GM21723 (cell line): ENCODE measurements at regions not wholly inside any gene's neighbourhood (a gene's known extent, or its start where the extent isn't known, plus 50 kb on each side); places are given as distances from the start of the nearest gene placed in this dataset.

Source experiments
- ATAC-seq: cut with Tn5 transposase; IDR thresholded peaks from one replicate; pipeline ENCODE4 v1.9.1; 2021; ENCODE audit warnings: mild to moderate bottlenecking, moderate library complexity; ENCODE audit not compliant: unreplicated experiment

DNA sequence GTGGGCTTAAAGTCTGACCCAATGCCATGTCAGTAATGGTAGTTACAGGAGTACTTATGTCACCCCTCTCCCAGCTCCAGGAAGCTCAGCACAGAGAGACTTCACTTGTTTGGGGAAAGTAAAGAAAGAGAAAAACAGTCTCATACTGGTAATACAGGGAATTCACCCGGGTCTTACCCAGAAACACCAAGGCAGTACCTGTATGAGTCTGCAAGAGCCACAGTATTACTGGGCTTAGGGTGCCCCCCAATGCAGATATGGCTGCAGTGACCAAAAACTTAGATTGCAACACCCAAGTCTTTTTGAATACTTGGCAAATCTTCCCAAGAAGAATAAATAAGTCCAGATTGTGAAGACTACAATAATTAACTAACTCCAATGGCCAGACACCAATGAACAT, 622.1 kb downstream of the IGSF11 start:
- peak; percentile 78 for ATAC-seq

GRCh38 chr3:118425272-118425837, 609.3 kb downstream of the IGSF11 start:
- no peak for ATAC-seq

DNA sequence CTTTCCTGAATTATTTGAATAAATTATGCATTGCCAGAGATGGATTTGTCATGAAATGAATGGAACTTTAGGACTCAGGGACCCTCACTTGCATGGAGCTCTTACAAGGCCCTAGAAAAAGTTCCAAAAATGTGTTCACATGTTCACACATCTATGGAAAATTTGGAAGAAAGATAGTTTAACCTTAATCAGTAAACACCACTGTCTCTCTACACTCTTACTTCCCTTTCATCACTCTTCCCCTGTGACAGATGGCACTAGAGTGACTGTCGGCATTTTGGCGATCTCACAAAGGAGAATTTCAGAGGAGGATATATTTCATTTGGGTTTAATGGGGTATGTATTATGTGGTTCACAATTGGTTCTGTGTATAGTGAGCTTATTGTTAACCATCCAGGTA, 600.8 kb downstream of the IGSF11 start:
- ATAC-seq = no peak

DNA sequence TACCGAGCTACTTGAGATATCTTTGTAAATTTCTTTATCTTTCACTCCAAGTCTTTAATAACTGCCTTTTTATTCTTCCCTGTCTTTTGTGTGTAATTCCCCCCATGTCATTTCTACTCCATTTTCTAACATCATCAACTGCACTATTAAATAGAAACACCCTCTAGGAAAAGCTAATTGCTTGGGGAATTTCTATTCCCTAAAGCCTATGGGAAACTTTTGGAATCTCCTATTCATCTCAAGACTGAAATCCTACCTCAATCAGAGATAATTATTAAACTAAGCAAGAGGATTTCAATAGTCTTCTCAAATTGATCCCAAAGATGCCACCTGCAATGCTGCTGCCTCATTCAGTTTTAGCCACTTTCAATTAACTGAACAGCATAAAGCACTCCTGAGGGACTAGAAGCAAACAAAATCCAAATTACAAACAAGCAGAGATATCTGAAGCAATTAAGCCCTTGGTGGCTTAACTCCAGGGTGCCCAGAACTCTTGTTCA, 598.7 kb downstream of the IGSF11 start:
- ATAC-seq = no peak

DNA sequence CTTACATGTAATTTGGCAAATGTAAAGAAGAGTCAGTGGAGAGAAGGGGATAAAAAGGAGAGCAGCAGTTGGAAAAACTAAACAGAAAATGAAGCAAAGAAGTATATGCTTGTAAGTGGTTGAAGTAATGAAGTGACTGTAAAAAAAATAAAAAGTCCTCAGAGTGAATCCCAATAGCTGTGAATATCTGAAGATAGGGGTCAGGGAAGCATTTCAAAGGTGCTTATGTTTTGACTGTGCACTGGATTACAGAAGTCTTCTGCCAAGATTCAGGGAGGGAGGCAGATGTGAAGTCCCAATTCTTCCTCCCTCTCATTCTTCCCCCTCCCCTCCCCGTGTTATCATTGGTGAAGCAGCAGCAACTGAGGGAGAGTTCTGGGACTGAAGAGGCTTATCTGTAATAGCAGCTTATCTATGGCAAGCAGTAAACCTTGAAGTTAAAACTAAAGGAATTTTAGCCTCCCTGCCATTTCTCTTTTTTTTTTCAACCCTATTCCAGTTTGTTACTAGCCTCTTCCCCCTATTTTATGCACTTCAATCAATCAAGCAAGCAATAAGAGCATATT, 597.9 kb downstream of the IGSF11 start:
- no peak for ATAC-seq

- no peak for ATAC-seq
These were observed 589.6 kb downstream of the IGSF11 start for GRCh38 chr3:118445036-118445435.

GRCh38 chr3:118447339-118447738, 587.3 kb downstream of the IGSF11 start:
- no peak for ATAC-seq

GRCh38 chr3:118466795-118467330, 567.8 kb downstream of the IGSF11 start:
- no peak for ATAC-seq

GRCh38 chr3:118468801-118469200, 565.8 kb downstream of the IGSF11 start:
- ATAC-seq = no peak

GRCh38 chr3:118472586-118472985, 562.1 kb downstream of the IGSF11 start:
- no peak for ATAC-seq

GRCh38 chr3:118473343-118473742, 561.3 kb downstream of the IGSF11 start:
- no peak for ATAC-seq

DNA sequence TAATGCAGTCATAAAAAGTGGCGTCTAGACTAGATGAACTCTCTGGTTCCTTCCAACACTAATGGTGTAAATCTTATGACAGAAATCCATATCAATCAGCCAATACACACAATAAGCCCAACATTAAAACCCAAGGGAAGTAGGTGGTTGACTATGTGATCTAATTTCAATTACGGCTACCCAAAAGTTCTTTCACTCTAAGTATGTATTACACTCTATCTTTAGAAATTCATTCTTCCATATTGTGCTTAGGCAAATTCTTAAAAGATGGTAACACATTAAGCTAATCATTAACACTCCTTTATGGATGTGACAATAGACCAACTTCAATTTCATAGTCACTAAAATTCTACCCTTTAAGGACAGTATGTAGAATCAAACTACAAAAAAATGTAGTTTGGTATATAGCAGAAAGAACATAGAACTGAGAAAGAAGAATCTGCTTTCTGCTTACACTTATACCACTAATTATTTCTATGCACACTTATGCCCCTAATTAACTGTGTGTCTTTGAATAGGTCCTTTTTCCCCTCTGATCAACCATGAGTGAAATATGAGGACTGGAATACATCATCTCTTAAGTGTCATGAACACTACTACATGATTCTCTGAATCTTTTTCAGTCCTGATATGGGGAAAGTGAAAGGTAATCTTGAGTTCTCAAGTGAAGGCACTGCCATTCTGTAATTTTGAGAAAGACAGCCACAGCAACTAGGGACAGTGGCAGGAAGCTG, 557.6 kb downstream of the IGSF11 start:
- no peak for ATAC-seq

GRCh38 chr3:118477768-118478167, 556.9 kb downstream of the IGSF11 start:
- ATAC-seq = no peak

DNA sequence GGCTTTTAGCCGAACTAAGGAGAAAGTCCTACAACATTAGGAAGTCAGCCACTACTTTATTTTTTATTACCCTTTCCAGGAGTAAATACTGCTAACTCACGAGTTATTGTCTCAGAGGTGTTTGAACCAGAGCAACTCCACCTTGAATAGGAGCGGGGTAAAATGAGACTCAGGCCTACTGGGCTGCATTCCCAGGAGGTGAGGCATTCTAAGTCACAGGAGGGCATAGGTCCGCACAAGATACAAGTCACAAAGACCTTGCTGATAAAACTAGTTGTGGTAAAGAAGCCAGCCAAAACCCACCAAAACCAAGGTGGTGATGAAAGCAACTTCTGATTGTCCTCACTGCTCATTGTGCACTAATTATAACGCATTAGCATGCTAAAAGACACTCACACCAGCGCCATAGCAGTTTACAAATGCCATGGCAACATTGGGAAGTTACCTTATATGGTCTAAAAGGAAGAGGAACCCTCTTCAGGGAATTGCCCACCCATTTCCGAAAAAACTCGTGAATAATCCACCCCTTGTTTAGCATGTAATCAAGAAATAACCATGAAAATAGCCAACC, 555.9 kb downstream of the IGSF11 start:
- ATAC-seq = no peak

- ATAC-seq = no peak
These were observed 555.3 kb downstream of the IGSF11 start for GRCh38 chr3:118479376-118479775.

GRCh38 chr3:118480101-118480860, 554.4 kb downstream of the IGSF11 start:
- ATAC-seq = peak; percentile 63

GRCh38 chr3:118485693-118486092, 549.0 kb downstream of the IGSF11 start:
- no peak for ATAC-seq

- no peak for ATAC-seq
These were observed 546.9 kb downstream of the IGSF11 start for GRCh38 chr3:118487734-118488133.

DNA sequence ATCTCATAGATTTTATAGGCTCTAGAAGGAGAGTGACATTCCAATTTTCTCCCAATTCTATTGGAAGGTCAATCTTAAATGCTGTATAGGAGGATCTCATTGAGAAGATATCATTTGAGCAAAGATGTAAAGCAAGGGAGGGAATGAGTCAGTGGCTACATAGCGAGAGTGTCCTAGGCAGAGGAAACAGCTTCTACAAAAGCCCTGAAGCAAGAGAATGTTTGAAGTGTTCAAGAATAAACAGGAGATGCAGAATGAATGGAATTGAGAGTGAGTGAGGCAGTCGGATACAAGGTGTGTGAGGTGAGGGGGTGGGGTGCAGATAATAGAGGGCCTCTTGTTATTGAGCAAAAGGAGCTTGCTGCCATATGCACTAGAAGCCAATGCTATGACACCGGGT, 545.9 kb downstream of the IGSF11 start:
- ATAC-seq = no peak

GRCh38 chr3:118495206-118495605, 539.4 kb downstream of the IGSF11 start:
- ATAC-seq = no peak

DNA sequence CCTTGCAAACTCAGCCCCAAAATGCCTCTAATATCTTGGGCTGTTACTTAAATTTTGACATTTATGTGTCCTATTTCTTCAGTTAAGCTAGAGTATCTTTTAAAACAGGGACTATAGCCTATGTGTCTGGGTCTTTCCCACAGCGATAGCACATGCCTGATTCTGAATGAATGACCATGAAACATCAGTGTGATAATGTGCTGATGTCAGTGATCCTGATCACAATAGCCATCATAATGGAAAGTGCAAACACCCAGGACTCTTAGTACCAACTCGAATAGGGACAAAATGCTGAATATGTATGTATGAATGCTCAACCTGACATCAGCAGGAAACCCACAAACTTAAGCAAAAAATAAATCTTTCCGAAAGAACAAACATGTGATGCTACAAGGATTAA, 537.4 kb downstream of the IGSF11 start:
- ATAC-seq = no peak
